Transverse colon (tissue), 3 donors: ENCODE measurements at regions not wholly inside any gene's neighbourhood (a gene's known extent, or its start where the extent isn't known, plus 50 kb on each side); places are given as distances from the start of the nearest gene placed in this dataset.

ENCODE experiments used
- CTCF ChIP-seq, 5 experiments: fragments of 200-600 bp in 3 of 5; fragments of 450-650 bp in 2 of 5; sonication (generic) in 3 of 5; IDR thresholded peaks; 1 replicate in 2 of 5; 2 replicates in 3 of 5; pipeline ENCODE4 v1.5.1; 2016 to 2017; ENCODE audit warnings: antibody characterized with exemption in 5 of 5, inconsistent platforms in 3 of 5, mild to moderate bottlenecking in 2 of 5, moderate library complexity in 1 of 5
- EP300 ChIP-seq: sonication (generic); formaldehyde crosslinking; IDR thresholded peaks from one replicate; pipeline ENCODE4 v1.6.1; 2017; ENCODE audit warnings: antibody characterized with exemption, low read depth
- POLR2A ChIP-seq: fragments of 450-650 bp; IDR thresholded peaks from one replicate; pipeline ENCODE4 v1.6.1; 2016; ENCODE audit warnings: antibody characterized with exemption, mild to moderate bottlenecking, moderate library complexity

DNA sequence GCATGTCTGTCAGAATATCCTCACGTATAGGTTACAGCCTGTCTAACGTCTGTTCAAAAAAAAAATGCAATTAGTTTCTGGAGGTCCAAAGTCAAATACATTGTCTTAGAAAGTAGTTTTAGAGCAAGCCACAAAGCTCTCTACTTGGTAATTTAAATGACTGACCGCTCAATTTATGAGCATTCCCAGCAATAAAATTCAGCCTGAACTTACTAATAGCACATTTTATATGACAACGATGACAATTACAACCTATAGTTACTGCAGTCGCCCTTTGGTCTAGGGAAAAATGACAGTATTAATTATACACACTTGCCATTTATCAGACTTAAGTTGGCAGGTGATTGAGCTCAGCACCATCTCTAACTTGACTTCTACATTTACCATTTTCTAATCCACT lies 425.8 kb upstream of the STEAP1 start:
- TF ChIP-seq EP300 (no peak), POLR2A (no peak), CTCF (IDR thresholded peaks at IDR 0.05) (no peak)
